ACC112 (cell line): ENCODE measurements at regions not wholly inside any gene's neighbourhood (a gene's known extent, or its start where the extent isn't known, plus 50 kb on each side); places are given as distances from the start of the nearest gene placed in this dataset.

Experiments
- H2AFZ ChIP-seq: fragments of 200-600 bp; sonication (generic); one replicate; pipeline ENCODE4 v1.6.0; 2017; ENCODE audit warnings: antibody characterized with exemption, low read length; ENCODE audit not compliant: unreplicated experiment
- H3K27ac ChIP-seq: fragments of 200-600 bp; sonication (generic); 2 replicates; pipeline ENCODE4 v1.5.1; 2014; ENCODE audit warnings: low read depth, mild to moderate bottlenecking, antibody characterized with exemption, low read length, moderate library complexity
- H3K27me3 ChIP-seq: fragments of 200-600 bp; sonication (generic); 2 replicates; pipeline ENCODE4 v1.6.1; 2014; ENCODE audit warnings: mild to moderate bottlenecking, antibody characterized with exemption, low read length, moderate library complexity, mixed read lengths; ENCODE audit not compliant: insufficient read depth
- H3K36me3 ChIP-seq: fragments of 200-600 bp; sonication (generic); 2 replicates; pipeline ENCODE4 v1.6.1; 2016; ENCODE audit warnings: mild to moderate bottlenecking, antibody characterized with exemption, low read length, moderate library complexity, mixed read lengths; ENCODE audit not compliant: insufficient read depth
- H3K4me1 ChIP-seq: fragments of 200-600 bp; sonication (generic); one replicate; pipeline ENCODE4 v1.6.1; 2016; ENCODE audit warnings: low read length, mixed read lengths; ENCODE audit not compliant: insufficient read depth, unreplicated experiment, control insufficient read depth
- H3K4me3 ChIP-seq: fragments of 200-600 bp; sonication (generic); 2 replicates; pipeline ENCODE4 v1.5.1; 2014; ENCODE audit warnings: mild to moderate bottlenecking, low read depth, low read length
- H3K79me2 ChIP-seq: fragments of 200-600 bp; sonication (generic); one replicate; pipeline ENCODE4 v1.6.0; 2016; ENCODE audit warnings: low read length; ENCODE audit not compliant: control insufficient read depth, unreplicated experiment, insufficient read depth

- no peaks in the 10 kb centered on the region for H3K4me1 ChIP-seq
- no peaks in the 10 kb centered on the region for H3K79me2 ChIP-seq
- no peak overlapping the region for H3K27ac ChIP-seq
- H2AFZ ChIP-seq = no peak overlapping the region
- no peaks in the 10 kb centered on the region for H3K36me3 ChIP-seq
- H3K4me3 ChIP-seq = no peak overlapping the region
- no peaks in the 10 kb centered on the region for H3K27me3 ChIP-seq
Observed at GRCh38 chr2:217299590-217299989, 439.7 kb upstream of the TNP1 start.

GRCh38 chr2:217297096-217297495 is 437.2 kb upstream of the TNP1 start:
- H3K27me3 ChIP-seq = no peaks in the 10 kb centered on the region

GRCh38 chr2:217294818-217295217 is 435.0 kb upstream of the TNP1 start:
- no peaks in the 10 kb centered on the region for H3K36me3 ChIP-seq
- no peak overlapping the region for H2AFZ ChIP-seq
- H3K4me3 ChIP-seq = no peak overlapping the region
- H3K79me2 ChIP-seq = no peaks in the 10 kb centered on the region
- H3K27me3 ChIP-seq = no peaks in the 10 kb centered on the region
- H3K4me1 ChIP-seq = no peaks in the 10 kb centered on the region
- no peak overlapping the region for H3K27ac ChIP-seq

More at GRCh38 chr2:217297096-217297495, 437.2 kb upstream of the TNP1 start:
- Histone ChIP-seq H3K4me3 (no peak overlapping the region), H3K36me3 (no peaks in the 10 kb centered on the region), H3K27ac (no peak overlapping the region), H3K79me2 (no peaks in the 10 kb centered on the region), H2AFZ (no peak overlapping the region), H3K4me1 (no peaks in the 10 kb centered on the region)

GRCh38 chr2:217294211-217294610 is 434.3 kb upstream of the TNP1 start:
- Histone ChIP-seq H3K4me1 (no peaks in the 10 kb centered on the region), H3K79me2 (no peaks in the 10 kb centered on the region), H3K27ac (no peak overlapping the region), H3K4me3 (no peak overlapping the region), H3K27me3 (no peaks in the 10 kb centered on the region), H2AFZ (no peak overlapping the region), H3K36me3 (no peaks in the 10 kb centered on the region)

- Histone ChIP-seq H2AFZ (no peak overlapping the region), H3K79me2 (no peaks in the 10 kb centered on the region), H3K36me3 (no peaks in the 10 kb centered on the region), H3K27ac (no peak overlapping the region), H3K4me3 (no peak overlapping the region), H3K27me3 (no peaks in the 10 kb centered on the region), H3K4me1 (no peaks in the 10 kb centered on the region)
Observed at GRCh38 chr2:217293607-217294006, 433.7 kb upstream of the TNP1 start.

GRCh38 chr2:217293046-217293445 is 433.2 kb upstream of the TNP1 start:
- no peaks in the 10 kb centered on the region for H3K4me1 ChIP-seq
- H2AFZ ChIP-seq = no peak overlapping the region
- H3K4me3 ChIP-seq = no peak overlapping the region
- H3K36me3 ChIP-seq = no peaks in the 10 kb centered on the region
- H3K27ac ChIP-seq = no peak overlapping the region
- H3K79me2 ChIP-seq = no peaks in the 10 kb centered on the region
- H3K27me3 ChIP-seq = no peaks in the 10 kb centered on the region

GRCh38 chr2:217291259-217291658 is 431.4 kb upstream of the TNP1 start:
- H3K4me1 ChIP-seq = no peaks in the 10 kb centered on the region
- no peaks in the 10 kb centered on the region for H3K27me3 ChIP-seq
- no peaks in the 10 kb centered on the region for H3K79me2 ChIP-seq
- H2AFZ ChIP-seq = no peak overlapping the region
- H3K27ac ChIP-seq = no peak overlapping the region
- no peaks in the 10 kb centered on the region for H3K36me3 ChIP-seq
- no peak overlapping the region for H3K4me3 ChIP-seq

- no peaks in the 10 kb centered on the region for H3K27me3 ChIP-seq
- H3K36me3 ChIP-seq = no peaks in the 10 kb centered on the region
- no peaks in the 10 kb centered on the region for H3K79me2 ChIP-seq
- H3K4me3 ChIP-seq = no peak overlapping the region
- no peak overlapping the region for H2AFZ ChIP-seq
- no peak overlapping the region for H3K27ac ChIP-seq
- H3K4me1 ChIP-seq = no peaks in the 10 kb centered on the region
Observed at GRCh38 chr2:217290467-217290866, 430.6 kb upstream of the TNP1 start.

GRCh38 chr2:217289907-217290280 is 430.0 kb upstream of the TNP1 start:
- Histone ChIP-seq H3K4me3 (no peak overlapping the region), H3K36me3 (no peaks in the 10 kb centered on the region), H2AFZ (no peak overlapping the region), H3K27me3 (no peaks in the 10 kb centered on the region), H3K79me2 (no peaks in the 10 kb centered on the region), H3K4me1 (no peaks in the 10 kb centered on the region), H3K27ac (no peak overlapping the region)

GRCh38 chr2:217289177-217289906 is 429.5 kb upstream of the TNP1 start:
- H2AFZ ChIP-seq = no peak overlapping the region
- H3K27me3 ChIP-seq = no peaks in the 10 kb centered on the region
- H3K27ac ChIP-seq = no peak overlapping the region
- H3K4me1 ChIP-seq = no peaks in the 10 kb centered on the region
- H3K4me3 ChIP-seq = no peak overlapping the region
- no peaks in the 10 kb centered on the region for H3K79me2 ChIP-seq
- H3K36me3 ChIP-seq = no peaks in the 10 kb centered on the region

GRCh38 chr2:217288472-217289063 is 428.7 kb upstream of the TNP1 start:
- H3K4me1 ChIP-seq = no peaks in the 10 kb centered on the region
- no peak overlapping the region for H2AFZ ChIP-seq
- H3K79me2 ChIP-seq = no peaks in the 10 kb centered on the region
- H3K4me3 ChIP-seq = no peak overlapping the region
- no peaks in the 10 kb centered on the region for H3K36me3 ChIP-seq
- no peaks in the 10 kb centered on the region for H3K27me3 ChIP-seq
- H3K27ac ChIP-seq = no peak overlapping the region
